ENCODE measurements at regions not wholly inside any gene's neighbourhood (a gene's known extent, or its start where the extent isn't known, plus 50 kb on each side); places are given as distances from the start of the nearest gene placed in this dataset.
"Not testable (repeated sequence)": the region's sequence is repeated elsewhere in the genome, so short reads cannot be mapped to it uniquely, and the experiment has no call there.

- peak in 1 of 6 experiments; percentile 11 for DNase-seq
Measured at GRCh38 chr5:32842813-32843530, 131.9 kb downstream of the NPR3 start.

- DNase-seq = no peak
Measured at GRCh38 chr5:32843531-32843895, 132.4 kb downstream of the NPR3 start.

DNA sequence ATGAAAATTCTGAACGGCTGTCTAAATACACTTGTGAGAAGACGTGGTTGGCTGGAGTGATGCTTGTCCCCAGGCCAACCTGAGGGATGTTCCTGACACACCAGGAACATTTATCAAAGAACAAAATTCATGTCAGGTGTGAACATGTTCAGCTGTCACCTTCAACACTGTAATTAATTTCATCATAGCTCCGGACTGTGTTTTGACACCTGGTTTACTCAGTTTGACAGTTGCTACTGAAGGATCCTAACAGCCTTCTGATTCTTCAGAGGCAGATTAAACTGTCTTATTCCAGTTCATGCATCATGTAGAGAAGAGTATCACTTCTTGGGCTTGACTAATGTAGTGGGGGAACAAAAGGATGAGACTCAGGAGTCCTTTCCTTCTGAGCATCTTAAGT, 134.1 kb downstream of the NPR3 start:
- DNase-seq = no peak

DNA sequence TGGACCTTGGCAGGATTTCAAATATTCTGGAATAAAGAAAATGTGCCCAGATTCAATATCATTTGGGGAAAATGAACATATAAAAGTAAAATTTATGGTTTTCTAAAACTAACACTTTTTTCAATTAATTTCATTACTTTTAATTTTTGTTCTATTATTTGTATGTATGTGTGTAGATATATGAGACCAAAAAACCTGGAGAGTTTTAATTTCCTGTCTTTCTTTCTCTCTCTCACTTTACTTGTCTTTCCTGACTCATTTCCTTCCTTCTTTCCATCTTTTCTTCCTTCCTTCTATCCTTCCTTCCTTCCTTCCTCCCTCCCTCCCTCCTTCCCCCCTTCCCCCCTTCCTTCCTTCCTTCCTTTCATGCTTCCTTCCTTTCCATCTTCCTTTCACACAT, 137.0 kb downstream of the NPR3 start:
- no peak for DNase-seq

GRCh38 chr5:32848681-32849080, 137.6 kb downstream of the NPR3 start:
- DNase-seq = no peak

DNA sequence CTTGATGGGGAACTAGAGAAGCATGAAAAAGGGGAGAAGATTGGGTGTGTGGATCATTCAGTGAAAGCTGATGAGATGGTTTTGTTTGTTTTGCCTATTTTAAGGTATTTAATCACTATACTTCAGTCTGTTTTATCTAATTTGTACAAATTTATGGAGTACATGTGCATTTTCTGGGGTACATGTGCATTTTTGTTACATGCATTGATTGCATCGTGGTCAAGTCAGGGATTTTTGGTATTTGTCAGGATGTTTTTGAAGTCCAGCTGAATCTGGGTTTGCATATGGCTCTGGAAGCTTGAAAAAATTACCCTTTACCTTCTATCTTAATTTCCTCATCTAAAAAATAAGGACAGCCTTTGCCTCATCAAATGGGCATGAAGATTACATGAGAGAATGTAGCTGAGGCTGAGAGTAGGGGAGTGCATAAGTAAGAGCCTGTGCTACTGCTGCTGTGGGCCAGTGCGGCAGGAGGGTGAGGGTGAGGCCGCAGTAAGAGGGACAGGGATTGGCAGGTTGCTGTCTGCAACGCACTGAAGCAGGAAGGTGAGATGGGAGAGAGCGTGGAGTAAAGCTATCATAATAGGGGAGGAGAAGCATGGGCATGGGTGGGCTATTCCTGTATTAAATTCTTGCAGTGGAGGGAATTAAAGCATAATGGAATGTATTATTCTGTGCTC, 139.8 kb downstream of the NPR3 start:
- DNase-seq = no peak

- DNase-seq = no peak
Measured at GRCh38 chr5:32851559-32852173, 140.5 kb downstream of the NPR3 start.

GRCh38 chr5:32852535-32852934, 141.4 kb downstream of the NPR3 start:
- DNase-seq = no peak

- DNase-seq = no peak
Measured at GRCh38 chr5:32852976-32853375, 141.9 kb downstream of the NPR3 start.

- DNase-seq = no peak
Measured at GRCh38 chr5:32854473-32854872, 143.4 kb downstream of the NPR3 start.

- DNase-seq = no peak
Measured at GRCh38 chr5:32859211-32859641, 148.1 kb downstream of the NPR3 start.

DNA sequence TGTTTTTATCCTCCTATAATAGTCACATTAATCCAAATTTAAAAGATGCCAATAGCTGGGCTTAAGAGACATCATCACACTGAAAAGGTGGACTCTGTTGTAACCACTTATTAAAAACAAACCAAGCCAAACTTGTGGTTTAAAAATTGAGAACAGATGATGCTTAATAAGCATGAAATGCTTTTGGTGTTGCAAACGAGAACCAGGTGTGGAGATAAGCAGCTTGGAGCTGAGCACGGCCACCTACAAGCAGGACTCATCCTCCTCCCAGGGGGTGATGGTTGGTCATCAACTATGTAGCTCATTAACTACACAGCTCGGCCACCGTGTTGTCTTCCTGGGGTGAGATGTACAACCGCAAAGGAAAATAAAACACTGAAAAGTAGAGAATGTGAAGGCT, 154.4 kb downstream of the NPR3 start:
- no peak for DNase-seq

DNA sequence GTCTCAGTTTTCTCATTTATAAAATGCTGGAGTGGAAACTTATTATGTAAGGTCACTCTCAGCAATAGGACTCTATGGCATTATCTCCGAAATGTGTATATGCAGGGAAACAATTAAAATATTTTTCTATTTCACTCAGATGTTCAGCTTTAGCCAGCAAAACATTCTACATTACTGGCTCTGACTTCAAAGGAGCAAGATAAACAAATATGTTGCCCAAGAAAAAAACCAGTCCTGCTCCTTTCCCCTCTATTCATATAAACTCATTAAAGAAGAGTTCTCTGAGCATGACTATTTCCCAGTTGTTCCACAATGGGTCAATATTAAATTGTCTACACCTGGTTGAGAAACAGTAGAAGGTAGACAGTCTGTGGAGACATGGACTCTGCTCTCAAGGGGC, 155.0 kb downstream of the NPR3 start:
- DNase-seq = no peak

DNA sequence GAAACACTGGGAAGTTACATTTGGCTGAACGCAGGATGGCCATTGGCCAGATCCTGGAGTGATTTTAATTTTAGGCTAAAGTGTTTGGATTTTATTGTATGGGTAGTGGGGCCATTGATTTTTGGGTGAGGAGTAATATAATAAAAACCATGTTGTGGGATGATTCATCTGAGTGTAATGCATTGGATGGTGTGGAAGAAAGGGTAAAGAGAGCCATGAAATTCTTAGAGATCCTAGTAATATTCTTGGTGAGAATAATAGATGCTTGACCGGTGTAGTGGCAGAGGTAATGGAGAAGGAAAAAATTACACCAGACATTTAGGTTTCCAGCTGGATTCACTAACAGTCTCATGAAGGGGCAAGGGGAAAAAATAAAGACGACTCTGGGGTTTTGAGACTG, 158.1 kb downstream of the NPR3 start:
- DNase-seq = no peak

GRCh38 chr5:32876791-32877190, 165.7 kb downstream of the NPR3 start:
- no peak for DNase-seq

GRCh38 chr5:32879364-32879763, 168.2 kb downstream of the NPR3 start:
- not testable (repeated sequence) for DNase-seq

DNA sequence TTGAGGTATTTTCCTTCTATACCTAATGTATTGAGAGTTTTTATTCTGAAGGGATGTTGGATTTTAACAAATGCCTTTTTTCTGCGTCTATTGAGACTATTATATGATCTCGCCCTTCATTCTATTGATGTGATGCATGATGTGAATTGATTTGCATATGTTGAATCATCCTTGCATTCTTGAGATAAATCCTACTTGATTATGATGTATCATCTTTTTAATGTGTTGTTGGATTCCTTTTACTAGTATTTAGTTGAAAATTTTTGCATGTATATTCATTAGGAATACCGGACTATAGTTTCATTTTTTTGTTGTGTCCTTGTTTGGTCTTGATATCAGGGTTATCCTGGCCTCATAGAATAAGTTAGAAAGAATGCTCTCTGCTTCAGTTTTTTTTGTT, 169.7 kb downstream of the NPR3 start:
- DNase-seq = no peak

GRCh38 chr5:32887390-32887789, 176.3 kb downstream of the NPR3 start:
- no peak for DNase-seq

- no peak for DNase-seq
Measured at GRCh38 chr5:32889078-32889477, 178.0 kb downstream of the NPR3 start.

DNA sequence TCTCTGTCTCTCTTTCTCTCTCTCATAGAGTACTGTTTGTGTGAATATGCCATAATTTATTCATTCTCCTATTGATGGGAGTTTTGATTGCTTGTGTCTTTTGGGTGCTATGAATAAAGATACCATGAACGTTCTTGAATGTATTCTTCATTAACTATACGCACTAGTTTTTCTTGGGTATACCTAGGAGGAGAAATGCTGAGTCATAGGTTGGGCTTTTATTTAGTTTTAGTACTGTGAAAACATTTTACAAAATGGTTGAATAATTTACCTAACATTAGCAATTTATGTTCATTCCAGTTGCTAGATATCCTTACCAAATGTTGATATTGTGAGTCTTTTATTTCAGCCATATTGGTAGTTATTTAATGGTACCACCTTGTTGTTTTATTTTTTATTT, 192.5 kb downstream of the NPR3 start:
- DNase-seq = no peak

- DNase-seq = no peak
Measured at GRCh38 chr5:32908641-32909040, 197.5 kb downstream of the NPR3 start.

GRCh38 chr5:32909207-32909606, 198.1 kb downstream of the NPR3 start:
- DNase-seq = no peak

DNA sequence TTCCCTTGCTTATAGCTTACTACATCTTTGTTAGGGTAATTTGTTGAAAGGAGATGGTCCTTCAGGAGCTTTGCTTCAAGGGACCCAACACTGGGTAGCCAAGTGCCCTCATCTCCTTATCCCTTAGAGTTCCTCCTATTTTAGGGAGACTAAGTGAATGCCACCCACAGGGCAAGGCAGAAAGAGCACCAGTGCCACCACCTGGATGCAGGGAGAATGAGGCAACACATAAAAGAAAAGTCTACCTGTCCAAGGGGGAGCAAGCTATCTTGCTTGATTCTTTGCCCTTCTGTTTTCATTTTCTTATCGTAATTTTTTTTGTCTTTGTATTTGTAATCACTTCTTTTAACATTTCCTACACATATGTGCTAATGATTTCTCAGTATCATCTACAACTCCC, 205.5 kb downstream of the NPR3 start:
- no peak for DNase-seq

DNA sequence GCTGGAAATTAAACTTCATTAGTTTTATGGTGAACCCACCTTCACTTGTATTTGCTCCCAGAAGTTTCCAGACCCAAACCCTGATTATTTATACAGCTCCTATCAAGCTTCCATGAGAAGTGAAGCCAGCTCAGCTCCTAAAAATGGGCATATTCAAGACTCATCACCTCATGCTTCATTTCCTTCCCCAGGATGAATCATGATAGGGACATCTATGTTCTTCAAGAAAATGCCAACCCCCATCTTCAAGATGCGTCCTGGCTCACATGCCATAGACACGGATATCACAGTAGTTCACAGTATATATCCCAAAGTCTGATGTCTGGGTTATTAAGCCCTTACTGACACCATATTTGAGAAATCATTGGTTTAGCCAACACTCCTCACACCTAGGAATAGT, 217.6 kb downstream of the NPR3 start:
- DNase-seq = no peak
